HPDE6-E6E7 (cell line): ENCODE measurements at regions not wholly inside any gene's neighbourhood (a gene's known extent, or its start where the extent isn't known, plus 50 kb on each side); places are given as distances from the start of the nearest gene placed in this dataset.
"Not testable (repeated sequence)": the region's sequence is repeated elsewhere in the genome, so short reads cannot be mapped to it uniquely, and the experiment has no call there.

ENCODE experiments used
- DNase-seq: peaks from one replicate; pipeline ENCODE4 v3.0.0; 2011; ENCODE audit warnings: missing footprints; ENCODE audit errors: extremely low spot score

GRCh38 chr9:135378751-135379150, 100.8 kb upstream of the PPP1R26 start:
- DNase-seq: no peak

GRCh38 chr9:135379540-135380267, 99.9 kb upstream of the PPP1R26 start:
- no peak for DNase-seq

- DNase-seq: no peak
Observed at GRCh38 chr9:135380311-135380960, 99.1 kb upstream of the PPP1R26 start.

GRCh38 chr9:135381762-135382310, 97.7 kb upstream of the PPP1R26 start:
- DNase-seq: no peak

- no peak for DNase-seq
Observed at GRCh38 chr9:135384226-135384625, 95.4 kb upstream of the PPP1R26 start.

GRCh38 chr9:135384815-135385405, 94.7 kb upstream of the PPP1R26 start:
- not testable (repeated sequence) for DNase-seq

- no peak for DNase-seq
Observed at GRCh38 chr9:135385793-135386192, 93.8 kb upstream of the PPP1R26 start.

GRCh38 chr9:135387976-135388375, 91.6 kb upstream of the PPP1R26 start:
- DNase-seq: no peak

GRCh38 chr9:135388530-135388929, 91.1 kb upstream of the PPP1R26 start:
- DNase-seq: no peak

GRCh38 chr9:135391759-135392158, 87.8 kb upstream of the PPP1R26 start:
- no peak for DNase-seq

GRCh38 chr9:135392511-135392910, 87.1 kb upstream of the PPP1R26 start:
- no peak for DNase-seq

- no peak for DNase-seq
Observed at GRCh38 chr9:135394131-135394530, 85.5 kb upstream of the PPP1R26 start.

GRCh38 chr9:135394699-135395645, 84.6 kb upstream of the PPP1R26 start:
- DNase-seq: no peak

GRCh38 chr9:135397142-135397541, 82.4 kb upstream of the PPP1R26 start:
- no peak for DNase-seq

GRCh38 chr9:135399000-135399649, 80.5 kb upstream of the PPP1R26 start:
- no peak for DNase-seq

- no peak for DNase-seq
Observed at GRCh38 chr9:135400496-135400895, 79.1 kb upstream of the PPP1R26 start.

GRCh38 chr9:135401218-135401617, 78.4 kb upstream of the PPP1R26 start:
- no peak for DNase-seq

- DNase-seq: no peak
Observed at GRCh38 chr9:135402048-135402738, 77.4 kb upstream of the PPP1R26 start.

- DNase-seq: no peak
Observed at GRCh38 chr9:135402739-135403695, 76.6 kb upstream of the PPP1R26 start.
